ENCODE measurements at regions not wholly inside any gene's neighbourhood (a gene's known extent, or its start where the extent isn't known, plus 50 kb on each side); places are given as distances from the start of the nearest gene placed in this dataset.

DNA sequence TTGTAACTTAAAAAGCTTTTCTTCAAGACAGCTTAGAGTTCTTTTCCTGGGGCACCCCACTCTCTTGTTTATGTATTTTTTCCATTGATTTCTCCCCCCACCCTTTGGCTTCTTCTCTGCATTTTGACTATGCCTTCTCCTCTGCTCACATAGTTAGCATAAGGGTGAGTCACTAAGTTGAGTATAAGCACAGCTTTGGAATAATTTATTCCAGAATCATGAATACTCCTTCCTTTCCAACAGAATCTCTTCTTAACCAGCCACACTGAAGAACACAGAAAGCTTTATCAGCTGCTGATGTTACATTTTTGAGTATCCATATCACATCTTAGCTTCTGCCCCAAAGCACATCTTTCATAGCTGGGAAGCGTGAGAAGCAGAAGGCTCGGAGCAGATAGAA lies 449.5 kb upstream of the MKI67 start:
- TF ChIP-seq CTCF (conservative IDR thresholded peaks at IDR 0.05 in 1 of 2, IDR thresholded peaks at IDR 0.05 in 1 of 2; ENCODE audit: extremely low read depth in 1 of 2, insufficient read depth in 1 of 2, low read depth in 1 of 2, low read length in 2 of 2) (no peak), EZH2 (IDR thresholded peaks at IDR 0.05; ENCODE audit: borderline replicate concordance, low read length) (no peak)

Measured in mammary epithelial cell (primary cell).